ENCODE measurements at regions not wholly inside any gene's neighbourhood (a gene's known extent, or its start where the extent isn't known, plus 50 kb on each side); places are given as distances from the start of the nearest gene placed in this dataset.

GRCh38 chr3:106172101-106172500 is 303.3 kb upstream of the CBLB start:
- H3K4me3 ChIP-seq, result no peak overlapping the region
- TF ChIP-seq CTCF (IDR thresholded peaks at IDR 0.05), result no peak
- no peaks in the 10 kb centered on the region for H3K9me3 ChIP-seq
- no peak for DNase-seq (ENCODE audit: low spot score)
- no peak for ATAC-seq (ENCODE audit: insufficient number of reproducible peaks, low FRiP score, low read depth)
- H3K4me1 ChIP-seq (ENCODE audit: control insufficient read depth in 1 of 2, low read depth in 2 of 2), result no peaks in the 10 kb centered on the region
- H3K27me3 ChIP-seq (replicated peaks; ENCODE audit: insufficient read depth), result no peaks in the 10 kb centered on the region
- H3K27ac ChIP-seq, result no peak overlapping the region
- no peaks in the 10 kb centered on the region for H3K36me3 ChIP-seq

- Histone ChIP-seq H3K9me3 (no peaks in the 10 kb centered on the region), H3K36me3 (no peaks in the 10 kb centered on the region), H3K4me1 (ENCODE audit: control insufficient read depth in 1 of 2, low read depth in 2 of 2) (no peaks in the 10 kb centered on the region), H3K27ac (no peak overlapping the region), H3K4me3 (no peak overlapping the region), H3K27me3 (replicated peaks; ENCODE audit: insufficient read depth) (no peaks in the 10 kb centered on the region)
- TF ChIP-seq CTCF (IDR thresholded peaks at IDR 0.05), result no peak
- ATAC-seq (ENCODE audit: insufficient number of reproducible peaks, low FRiP score, low read depth) (no peak), DNase-seq (ENCODE audit: low spot score) (no peak)
These were observed 304.0 kb upstream of the CBLB start for GRCh38 chr3:106172780-106173179.

GRCh38 chr3:106175276-106175675 is 306.5 kb upstream of the CBLB start:
- Histone ChIP-seq H3K4me3 (no peak overlapping the region), H3K27ac (no peak overlapping the region), H3K4me1 (ENCODE audit: control insufficient read depth in 1 of 2, low read depth in 2 of 2) (no peaks in the 10 kb centered on the region), H3K27me3 (replicated peaks; ENCODE audit: insufficient read depth) (no peaks in the 10 kb centered on the region), H3K9me3 (no peaks in the 10 kb centered on the region), H3K36me3 (no peaks in the 10 kb centered on the region)
- DNase-seq (ENCODE audit: low spot score), result no peak
- TF ChIP-seq CTCF (IDR thresholded peaks at IDR 0.05), result no peak
- no peak for ATAC-seq (ENCODE audit: insufficient number of reproducible peaks, low FRiP score, low read depth)

GRCh38 chr3:106176734-106177133 is 307.9 kb upstream of the CBLB start:
- Histone ChIP-seq H3K4me1 (ENCODE audit: control insufficient read depth in 1 of 2, low read depth in 2 of 2) (no peaks in the 10 kb centered on the region), H3K9me3 (no peaks in the 10 kb centered on the region), H3K36me3 (no peaks in the 10 kb centered on the region), H3K4me3 (no peak overlapping the region), H3K27ac (no peak overlapping the region), H3K27me3 (replicated peaks; ENCODE audit: insufficient read depth) (no peaks in the 10 kb centered on the region)
- TF ChIP-seq CTCF (IDR thresholded peaks at IDR 0.05), result no peak
- ATAC-seq (ENCODE audit: insufficient number of reproducible peaks, low FRiP score, low read depth) (no peak), DNase-seq (ENCODE audit: low spot score) (no peak)

- H3K36me3 ChIP-seq, result no peaks in the 10 kb centered on the region
- H3K4me1 ChIP-seq (ENCODE audit: control insufficient read depth in 1 of 2, low read depth in 2 of 2), result no peaks in the 10 kb centered on the region
- no peak for TF ChIP-seq CTCF (IDR thresholded peaks at IDR 0.05)
- DNase-seq (ENCODE audit: low spot score) (no peak), ATAC-seq (ENCODE audit: insufficient number of reproducible peaks, low FRiP score, low read depth) (no peak)
- H3K4me3 ChIP-seq, result no peak overlapping the region
- no peaks in the 10 kb centered on the region for H3K9me3 ChIP-seq
- H3K27me3 ChIP-seq (replicated peaks; ENCODE audit: insufficient read depth), result no peaks in the 10 kb centered on the region
- no peak overlapping the region for H3K27ac ChIP-seq
These were observed 314.2 kb upstream of the CBLB start for GRCh38 chr3:106182950-106183511.
